Fibroblast of pulmonary artery (primary cell): ENCODE measurements at regions not wholly inside any gene's neighbourhood (a gene's known extent, or its start where the extent isn't known, plus 50 kb on each side); places are given as distances from the start of the nearest gene placed in this dataset.
A peak's percentile ranks its signal among the peaks of the same experiment; 100 is the strongest.

ENCODE experiments used
- DNase-seq: peaks from one replicate; pipeline ENCODE4 v3.0.0-alpha.2; 2010; ENCODE audit warnings: low read depth
- H3K4me3 ChIP-seq: replicated peaks from 2 replicates; pipeline ENCODE4 v1.5.1; 2011; ENCODE audit warnings: low read depth, mild to moderate bottlenecking, control low read depth, low read length, moderate library complexity
- TF ChIP-seq, protein P1 (sequence below): IDR thresholded peaks from 2 replicates; pipeline ENCODE4 v1.5.1; 2011; ENCODE audit warnings: mild to moderate bottlenecking, control low read depth, low read length, inconsistent platforms; ENCODE audit errors: missing control alignments

DNA sequence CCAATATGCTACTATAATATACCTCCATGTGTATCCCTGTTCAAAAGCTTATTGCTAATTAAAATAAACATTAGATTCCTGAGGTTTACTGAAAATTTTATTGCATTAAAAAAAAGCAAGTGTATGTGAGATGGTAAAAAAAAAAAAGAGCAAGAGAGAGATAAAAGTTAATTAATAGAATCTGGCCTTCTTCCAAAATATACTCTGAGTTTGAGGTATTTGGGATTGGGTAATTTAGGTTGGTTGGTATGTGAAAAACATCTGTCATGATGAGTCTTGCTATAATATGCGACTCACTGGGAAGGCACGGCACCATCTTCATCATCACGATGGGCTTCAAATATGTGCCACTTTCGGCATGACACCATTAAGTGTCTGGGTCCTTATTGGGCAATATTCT, 711.1 kb upstream of the SOX9 start:
- DNase-seq = peak; percentile 53
- H3K4me3 ChIP-seq = no peak overlapping the region
- TF ChIP-seq, protein P1, sequence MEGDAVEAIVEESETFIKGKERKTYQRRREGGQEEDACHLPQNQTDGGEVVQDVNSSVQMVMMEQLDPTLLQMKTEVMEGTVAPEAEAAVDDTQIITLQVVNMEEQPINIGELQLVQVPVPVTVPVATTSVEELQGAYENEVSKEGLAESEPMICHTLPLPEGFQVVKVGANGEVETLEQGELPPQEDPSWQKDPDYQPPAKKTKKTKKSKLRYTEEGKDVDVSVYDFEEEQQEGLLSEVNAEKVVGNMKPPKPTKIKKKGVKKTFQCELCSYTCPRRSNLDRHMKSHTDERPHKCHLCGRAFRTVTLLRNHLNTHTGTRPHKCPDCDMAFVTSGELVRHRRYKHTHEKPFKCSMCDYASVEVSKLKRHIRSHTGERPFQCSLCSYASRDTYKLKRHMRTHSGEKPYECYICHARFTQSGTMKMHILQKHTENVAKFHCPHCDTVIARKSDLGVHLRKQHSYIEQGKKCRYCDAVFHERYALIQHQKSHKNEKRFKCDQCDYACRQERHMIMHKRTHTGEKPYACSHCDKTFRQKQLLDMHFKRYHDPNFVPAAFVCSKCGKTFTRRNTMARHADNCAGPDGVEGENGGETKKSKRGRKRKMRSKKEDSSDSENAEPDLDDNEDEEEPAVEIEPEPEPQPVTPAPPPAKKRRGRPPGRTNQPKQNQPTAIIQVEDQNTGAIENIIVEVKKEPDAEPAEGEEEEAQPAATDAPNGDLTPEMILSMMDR = no peak

DNA sequence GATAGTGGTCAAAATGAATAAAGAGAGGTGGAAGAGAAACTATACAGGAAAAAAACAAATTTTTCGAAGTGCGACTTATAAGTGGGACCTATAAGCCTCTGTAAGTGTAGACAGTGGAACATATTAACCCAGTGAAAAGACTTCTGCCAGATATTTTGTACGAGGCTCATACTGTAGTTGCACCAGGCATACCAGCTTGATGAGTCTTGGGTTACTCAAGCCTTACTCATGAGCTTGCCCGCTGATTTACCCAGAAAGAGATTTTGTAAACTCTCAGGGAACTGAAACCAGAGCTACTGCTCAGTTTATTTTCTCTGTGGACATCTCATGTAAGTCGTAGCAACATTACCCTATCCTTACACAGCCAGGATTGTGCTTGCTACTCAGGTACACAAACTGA, 708.0 kb upstream of the SOX9 start:
- peak; percentile 86 for DNase-seq
- no peak overlapping the region for H3K4me3 ChIP-seq
- TF ChIP-seq, protein P1 = no peak

DNA sequence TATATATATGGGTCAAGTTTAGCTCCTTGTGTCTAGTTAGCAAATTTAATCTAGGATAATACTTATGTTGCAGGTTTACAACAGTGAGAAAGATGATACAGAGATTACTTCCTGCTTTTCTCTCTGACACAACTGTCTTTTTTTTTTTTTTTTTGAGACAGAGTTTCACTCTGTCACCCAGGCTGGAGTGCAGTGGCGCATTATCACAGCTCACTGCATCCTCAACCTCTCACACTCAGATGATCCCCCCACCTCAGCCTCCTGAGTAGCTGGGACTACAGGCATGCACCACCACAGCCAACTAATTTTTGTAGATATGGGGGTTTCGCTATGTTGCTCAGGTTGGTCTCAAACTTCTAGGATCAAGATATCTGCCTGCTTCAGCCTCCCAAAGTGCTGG, 706.9 kb upstream of the SOX9 start:
- TF ChIP-seq, protein P1 = no peak
- DNase-seq = no peak

DNA sequence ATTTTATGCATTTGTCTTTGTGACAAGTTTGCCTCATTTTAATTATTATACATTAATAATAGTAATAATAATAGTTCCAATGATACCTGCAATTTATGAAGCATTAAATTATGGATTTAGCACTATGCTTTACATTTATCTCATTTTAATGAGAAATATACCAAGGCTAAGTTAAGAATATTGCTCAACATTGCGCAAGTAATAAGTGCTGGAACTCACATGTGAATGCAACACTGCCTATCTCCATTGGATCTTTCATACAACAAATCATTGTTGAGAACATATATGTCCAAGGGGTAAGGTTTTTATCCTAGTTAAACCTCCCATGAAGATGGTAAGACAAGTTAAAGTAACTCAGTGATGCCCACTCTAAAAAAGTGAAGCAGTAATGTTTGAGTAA, 703.7 kb upstream of the SOX9 start:
- no peak for DNase-seq
- H3K4me3 ChIP-seq = no peak overlapping the region
- TF ChIP-seq, protein P1 = no peak

More for the DNA sequence above, 706.9 kb upstream of the SOX9 start:
- H3K4me3 ChIP-seq = no peak overlapping the region

DNA sequence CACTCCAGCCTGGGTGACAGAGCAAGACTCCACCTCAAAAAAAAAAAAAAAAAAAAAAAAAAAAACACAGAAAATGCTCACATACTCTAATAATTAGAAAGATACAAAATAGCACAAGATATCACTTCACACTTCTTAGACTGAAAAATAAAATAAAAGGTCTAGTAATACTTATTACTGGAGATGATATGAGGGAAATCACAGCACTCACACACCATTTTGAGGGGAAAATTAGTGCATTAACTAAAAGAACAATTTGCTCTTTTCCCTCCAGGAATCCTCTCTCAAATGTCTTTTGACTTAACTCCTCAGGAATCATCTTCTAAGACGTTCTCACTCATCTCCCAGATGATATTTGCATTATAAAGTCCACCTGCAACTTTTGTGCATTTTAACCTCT, 697.9 kb upstream of the SOX9 start:
- TF ChIP-seq, protein P1 = no peak
- DNase-seq = no peak
- no peak overlapping the region for H3K4me3 ChIP-seq

DNA sequence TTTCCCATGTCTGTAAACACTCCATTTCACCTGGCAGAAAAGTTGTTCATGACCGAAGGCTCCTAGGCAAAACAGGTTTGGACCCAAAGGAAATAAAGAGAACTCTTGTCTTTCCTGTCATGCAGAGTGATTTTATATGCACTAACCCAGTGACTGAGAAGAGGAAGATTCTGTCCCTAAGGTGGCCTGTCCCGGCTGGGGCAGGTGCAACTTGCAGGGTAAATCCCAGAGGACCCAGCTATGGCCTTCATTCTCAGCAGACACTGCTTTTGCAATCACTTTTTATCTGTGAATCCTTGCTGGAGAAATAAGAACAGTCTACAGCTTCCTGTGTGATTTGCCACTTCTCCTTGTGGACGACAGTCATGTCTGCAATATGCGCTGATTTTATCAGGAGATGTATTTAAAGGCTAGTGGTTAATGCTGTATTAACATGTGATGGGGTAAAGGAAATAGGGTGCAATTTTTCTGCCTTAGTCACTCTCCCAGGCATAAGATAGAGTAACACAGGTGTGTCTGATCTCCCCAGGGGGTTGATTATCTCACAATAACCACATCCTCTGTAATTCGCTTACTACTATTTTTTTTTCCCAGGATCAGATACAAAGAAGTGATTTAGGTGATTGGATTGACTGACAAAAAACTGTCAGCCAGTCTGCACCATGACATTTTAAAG, 696.8 kb upstream of the SOX9 start:
- no peak overlapping the region for H3K4me3 ChIP-seq
- DNase-seq = no peak
- TF ChIP-seq, protein P1 = no peak

DNA sequence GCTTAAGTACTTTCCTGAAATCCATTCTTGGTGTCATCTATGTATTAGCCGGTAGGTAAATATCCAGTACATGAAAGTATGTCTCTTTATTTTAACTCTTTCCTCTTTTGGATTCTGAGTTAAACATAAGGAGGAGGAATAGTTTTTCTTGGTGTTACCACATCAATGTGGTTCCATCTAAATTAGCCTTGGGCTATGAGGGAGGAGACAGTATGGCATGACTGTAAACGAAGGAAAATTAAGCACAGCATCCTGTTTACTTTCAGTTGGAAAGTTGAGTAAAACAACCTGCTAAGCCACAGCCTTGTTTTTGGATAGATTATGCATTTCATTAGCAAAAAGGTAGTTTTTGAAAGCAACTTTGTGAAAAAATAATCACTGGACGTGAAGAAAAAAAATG, 693.0 kb upstream of the SOX9 start:
- no peak for DNase-seq
- no peak overlapping the region for H3K4me3 ChIP-seq
- TF ChIP-seq, protein P1 = no peak
